ENCODE measurements at regions not wholly inside any gene's neighbourhood (a gene's known extent, or its start where the extent isn't known, plus 50 kb on each side); places are given as distances from the start of the nearest gene placed in this dataset.
"Not testable (repeated sequence)": the region's sequence is repeated elsewhere in the genome, so short reads cannot be mapped to it uniquely, and the experiment has no call there.

GRCh38 chr2:139410147-139410832 is 630.1 kb upstream of the NXPH2 start:
- not testable (repeated sequence) for DNase-seq (ENCODE audit: low read depth)

DNA sequence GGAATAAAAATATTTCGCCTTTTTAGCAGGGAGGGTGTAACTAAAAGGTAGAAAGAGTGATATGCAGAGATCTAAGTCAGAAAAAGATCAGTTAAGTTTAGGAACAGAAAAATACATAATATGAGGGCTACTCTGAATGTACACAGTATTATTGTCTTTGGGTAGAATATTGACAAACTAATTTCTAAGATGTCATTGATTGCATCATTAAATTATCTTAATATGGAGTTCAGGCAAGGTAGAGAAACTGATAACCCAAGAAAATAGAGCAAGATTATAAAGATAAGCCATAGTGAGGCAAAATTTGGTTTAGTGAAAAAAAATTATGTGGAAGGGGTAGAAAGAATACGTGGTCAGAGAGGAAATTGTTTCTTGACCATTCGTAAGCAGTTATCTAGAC is 629.0 kb upstream of the NXPH2 start:
- DNase-seq (ENCODE audit: low read depth): no peak

GRCh38 chr2:139403948-139404347 is 623.8 kb upstream of the NXPH2 start:
- DNase-seq (ENCODE audit: low read depth): no peak

DNA sequence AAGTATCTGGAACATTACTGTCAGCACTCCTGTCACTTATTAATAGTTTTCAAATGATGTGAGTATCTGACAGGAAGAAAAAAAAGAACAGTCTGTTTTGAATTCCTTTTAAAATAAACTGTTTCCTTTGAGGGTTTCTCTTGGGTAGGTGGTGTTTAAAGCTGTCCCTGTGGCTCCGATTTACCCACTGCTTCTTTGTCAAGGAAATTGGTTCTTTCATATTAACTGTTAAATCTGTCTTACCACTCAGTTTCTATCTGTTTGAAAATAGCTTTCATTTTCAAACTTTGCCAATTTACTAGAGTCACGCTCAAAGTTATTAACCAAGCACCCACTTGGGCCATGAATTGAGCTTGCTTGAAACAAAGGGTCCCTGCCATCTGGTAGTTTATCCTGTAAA is 614.6 kb upstream of the NXPH2 start:
- no peak for DNase-seq (ENCODE audit: low read depth)

DNA sequence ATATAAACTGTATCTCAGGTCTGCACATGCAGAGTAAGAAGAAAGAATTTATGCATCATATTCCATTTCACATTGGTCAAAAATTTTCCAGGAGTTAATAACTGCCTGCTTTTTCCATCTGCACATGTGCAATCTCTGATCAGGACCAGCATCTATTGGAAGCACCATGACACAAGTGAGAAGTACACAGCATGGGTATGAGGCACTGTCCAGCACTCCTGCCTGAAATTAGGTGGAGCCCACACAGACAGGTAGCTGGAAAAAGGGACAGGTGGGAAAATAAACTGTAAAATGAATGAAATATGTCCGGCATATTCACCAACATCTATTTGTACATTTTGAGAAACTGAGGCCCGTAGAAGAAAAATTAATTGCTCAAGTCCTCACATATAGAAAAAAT is 609.2 kb upstream of the NXPH2 start:
- no peak for DNase-seq (ENCODE audit: low read depth)

GRCh38 chr2:139386401-139386800 is 606.2 kb upstream of the NXPH2 start:
- no peak for DNase-seq (ENCODE audit: low read depth)

DNA sequence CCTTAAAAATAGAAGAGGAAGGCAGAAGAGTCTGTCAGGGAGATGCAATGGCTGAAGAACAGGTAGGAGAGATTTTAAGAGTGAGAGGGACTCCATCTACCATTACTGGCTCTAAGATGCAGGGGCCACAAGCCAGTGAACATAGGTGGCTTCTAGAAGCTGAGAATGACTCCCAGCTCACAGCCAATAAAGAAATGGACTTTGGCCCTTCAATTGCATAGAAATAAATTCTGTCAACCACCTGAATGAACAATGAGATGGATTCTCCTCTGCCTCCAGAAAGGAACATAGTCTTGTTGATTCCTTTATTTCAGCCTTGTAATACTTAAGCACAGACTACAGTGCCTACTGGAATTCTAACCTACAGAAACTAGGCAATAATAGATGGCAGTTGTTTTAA is 603.3 kb upstream of the NXPH2 start:
- DNase-seq (ENCODE audit: low read depth): no peak

GRCh38 chr2:139380051-139380450 is 599.9 kb upstream of the NXPH2 start:
- no peak for DNase-seq (ENCODE audit: low read depth)

GRCh38 chr2:139378373-139378772 is 598.2 kb upstream of the NXPH2 start:
- DNase-seq (ENCODE audit: low read depth): no peak

GRCh38 chr2:139374296-139374850 is 594.2 kb upstream of the NXPH2 start:
- no peak for DNase-seq (ENCODE audit: low read depth)

DNA sequence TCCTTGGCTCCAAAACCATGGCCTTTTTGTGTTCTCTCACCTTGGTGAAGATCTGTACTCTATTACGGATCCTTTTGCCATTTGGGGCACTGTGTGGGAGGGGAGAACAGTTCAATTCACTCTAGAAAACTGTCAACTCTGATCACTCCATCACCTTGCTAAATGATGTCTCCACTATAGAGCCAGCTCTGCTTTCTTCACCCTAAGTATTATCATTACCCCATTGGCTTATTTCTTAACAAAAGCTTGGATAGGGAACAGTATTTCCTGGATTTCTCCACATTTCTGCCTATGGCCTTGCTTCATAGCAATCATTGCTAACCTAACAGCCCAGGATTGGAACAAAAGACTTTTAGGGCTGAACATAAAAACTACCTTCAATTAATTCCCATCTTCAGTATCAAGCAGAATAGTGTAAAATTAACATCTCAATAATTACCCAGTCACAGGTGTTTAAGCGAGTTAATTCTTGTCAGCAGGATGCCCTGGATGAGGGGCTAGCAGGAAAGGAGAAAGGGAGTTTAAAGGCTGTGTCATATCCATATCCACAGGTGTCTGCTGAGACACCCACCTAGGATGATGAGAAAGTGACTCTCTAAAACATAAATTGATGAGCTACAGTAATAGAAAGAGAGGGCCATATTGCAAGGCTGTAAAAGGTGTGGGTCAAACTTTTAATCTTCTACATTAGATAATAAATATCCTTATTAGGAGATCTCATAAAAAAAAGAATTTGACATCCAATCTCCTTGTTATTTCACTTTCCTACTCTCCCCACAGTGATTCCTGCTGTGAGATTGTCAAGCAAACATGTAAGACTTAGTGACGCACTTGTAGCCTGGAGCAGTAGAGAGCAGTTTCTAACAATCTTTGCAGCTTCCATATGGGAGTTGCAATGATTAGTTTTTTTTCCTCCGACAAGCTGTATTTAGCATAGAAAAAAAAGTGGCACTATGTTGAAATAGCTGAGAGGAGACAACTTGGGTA is 589.5 kb upstream of the NXPH2 start:
- DNase-seq (ENCODE audit: low read depth): no peak

GRCh38 chr2:139367416-139367815 is 587.2 kb upstream of the NXPH2 start:
- no peak for DNase-seq (ENCODE audit: low read depth)

DNA sequence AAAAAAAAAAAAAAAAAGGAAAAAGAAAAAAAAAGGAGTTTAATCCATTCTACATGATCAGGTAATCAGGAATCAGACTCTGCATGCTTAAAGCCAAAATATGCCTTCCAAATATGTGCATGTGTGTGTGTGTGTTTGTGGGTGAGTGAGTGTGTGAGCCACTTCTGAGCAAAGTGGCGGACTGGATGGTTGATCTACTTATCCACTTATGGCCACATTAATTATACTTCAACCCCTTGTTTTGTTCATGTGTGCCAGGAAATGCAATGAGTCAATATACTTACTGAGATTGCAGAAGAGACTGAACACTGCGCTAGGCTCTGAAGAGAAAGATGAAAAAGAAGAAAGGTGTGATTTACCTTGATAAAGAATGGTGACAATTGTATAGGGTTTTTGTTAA is 586.5 kb upstream of the NXPH2 start:
- no peak for DNase-seq (ENCODE audit: low read depth)

DNA sequence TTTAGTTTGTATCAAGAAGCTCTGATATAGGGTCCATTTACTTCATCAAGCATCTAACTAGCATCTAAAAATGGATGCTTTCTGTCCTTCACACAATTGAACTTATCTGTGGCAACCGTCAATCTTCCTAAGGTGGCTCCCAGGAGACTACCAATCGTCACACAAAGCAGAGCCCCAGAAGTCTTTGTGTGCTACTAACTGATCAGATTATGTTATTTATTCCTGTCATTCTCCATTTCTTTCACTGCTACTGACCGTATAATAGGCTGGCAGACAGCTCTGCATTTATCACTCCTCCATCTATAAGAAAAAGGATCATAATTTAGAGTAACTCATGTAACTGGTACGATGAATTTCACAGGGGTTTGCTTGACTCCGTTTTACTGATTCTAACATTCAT is 585.0 kb upstream of the NXPH2 start:
- DNase-seq (ENCODE audit: low read depth): no peak

DNA sequence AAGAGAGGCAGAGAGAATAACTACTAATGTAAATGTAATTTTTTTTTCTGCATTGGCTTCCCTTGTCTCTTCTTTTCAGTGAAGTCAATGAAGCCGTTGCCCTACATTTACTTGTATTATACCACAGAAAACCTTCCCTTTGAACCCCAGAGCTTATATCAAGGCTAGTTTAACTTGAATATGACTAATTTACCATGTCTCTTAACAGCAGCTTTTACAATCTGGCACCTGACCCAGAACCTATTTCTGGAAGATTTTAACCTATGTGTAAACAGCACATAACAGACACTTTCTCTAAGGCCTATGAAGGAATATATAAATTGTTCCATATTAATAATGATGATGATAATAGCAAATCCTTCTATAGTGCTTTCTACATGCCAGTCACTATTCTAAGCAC is 580.5 kb upstream of the NXPH2 start:
- DNase-seq (ENCODE audit: low read depth): no peak

DNA sequence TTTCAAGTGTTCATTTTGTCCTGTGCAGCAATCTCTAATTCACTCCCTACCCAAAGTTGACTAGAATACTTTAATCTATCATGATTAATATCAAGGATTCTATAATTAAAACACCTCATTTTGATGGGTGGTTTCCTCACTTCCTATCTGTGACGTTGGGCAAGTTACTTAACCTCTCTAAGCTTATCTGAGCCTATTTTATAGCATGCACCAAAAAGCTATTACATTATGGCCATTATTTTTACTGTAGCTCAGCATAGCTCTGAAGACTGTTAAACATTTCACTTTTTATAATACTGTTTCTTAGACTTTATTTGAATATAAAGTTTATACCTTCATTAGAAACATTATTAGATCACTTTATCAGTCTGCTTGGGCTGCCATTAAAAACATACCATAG is 579.6 kb upstream of the NXPH2 start:
- DNase-seq (ENCODE audit: low read depth): no peak

- DNase-seq (ENCODE audit: low read depth): no peak
Measured at GRCh38 chr2:139357972-139358371, 577.8 kb upstream of the NXPH2 start.

DNA sequence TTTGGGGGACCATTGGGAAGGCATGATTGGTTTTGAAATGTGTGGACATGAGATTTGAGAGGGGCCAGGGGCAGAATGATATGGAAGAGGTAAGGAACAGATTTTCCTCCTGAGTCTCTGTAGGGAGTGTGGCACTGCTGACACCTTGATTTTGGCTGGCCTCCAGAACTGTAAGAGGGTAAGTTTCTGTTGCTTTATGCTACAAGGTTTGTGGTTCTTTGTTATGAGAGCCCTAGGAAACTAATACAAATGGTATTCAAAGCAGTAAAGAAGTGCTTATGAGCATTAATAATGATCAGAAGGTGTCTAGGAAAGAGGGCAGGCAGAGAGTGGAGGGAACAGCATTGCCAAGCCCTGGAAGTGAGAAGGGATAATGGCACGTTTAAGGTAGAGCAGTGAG is 574.3 kb upstream of the NXPH2 start:
- DNase-seq (ENCODE audit: low read depth): no peak

GRCh38 chr2:139353874-139354273 is 573.7 kb upstream of the NXPH2 start:
- DNase-seq (ENCODE audit: low read depth): no peak

DNA sequence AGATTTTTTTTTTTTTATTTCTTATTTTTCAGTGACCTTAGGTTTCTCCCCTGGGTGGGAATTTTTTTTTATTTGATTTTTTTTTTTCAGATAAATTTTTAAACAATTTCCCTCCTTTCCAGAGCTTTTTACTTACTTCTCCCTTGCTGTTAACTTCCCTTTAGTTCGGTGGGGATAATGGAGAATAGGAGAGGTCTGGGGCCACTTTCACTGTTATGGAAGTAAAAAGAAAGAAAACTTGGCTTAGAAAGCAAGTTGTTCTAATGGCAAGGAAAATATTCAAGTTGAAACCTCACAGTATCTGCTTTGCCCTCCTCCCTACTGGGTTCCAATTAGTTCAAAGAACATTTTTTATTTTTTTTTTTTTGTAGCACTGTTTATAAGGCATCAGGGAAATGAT is 537.1 kb upstream of the NXPH2 start:
- no peak for DNase-seq (ENCODE audit: low read depth)

DNA sequence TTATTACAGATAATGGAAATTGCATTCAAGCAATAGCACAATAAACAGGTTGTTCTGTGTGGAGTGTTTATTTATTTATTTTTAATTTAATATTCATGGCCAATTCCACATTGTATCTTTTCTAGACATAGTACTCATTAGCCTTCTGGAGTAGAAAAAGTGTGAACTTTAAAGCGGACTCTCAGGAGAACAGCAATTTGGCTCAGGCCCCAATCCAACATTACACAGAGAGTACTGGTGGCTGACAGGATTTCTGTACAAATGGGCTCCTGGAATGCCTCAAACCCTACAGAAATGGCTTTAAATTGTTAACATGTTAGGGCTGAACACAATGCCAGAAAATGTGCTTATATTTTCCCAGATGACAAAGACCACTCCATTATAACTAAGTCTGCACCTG is 533.9 kb upstream of the NXPH2 start:
- no peak for DNase-seq (ENCODE audit: low read depth)

GRCh38 chr2:139296672-139297209 is 516.6 kb upstream of the NXPH2 start:
- DNase-seq (ENCODE audit: low read depth): no peak

Data from amniotic epithelial cell (primary cell).